MG63 (cell line): ENCODE measurements at regions not wholly inside any gene's neighbourhood (a gene's known extent, or its start where the extent isn't known, plus 50 kb on each side); places are given as distances from the start of the nearest gene placed in this dataset.

Experiments
- DNase-seq: peaks from one replicate; pipeline ENCODE4 v3.0.0-alpha.2; 2020
- H3K27me3 ChIP-seq: fragments of 250-450 bp; sonication (Bioruptor Pico); 2 replicates; pipeline ENCODE4 v1.5.1; 2020; ENCODE audit warnings: mild to moderate bottlenecking, moderate library complexity
- H3K36me3 ChIP-seq: fragments of 250-450 bp; sonication (Bioruptor Pico); 2 replicates; pipeline ENCODE4 v1.5.1; 2020; ENCODE audit warnings: mild to moderate bottlenecking, moderate library complexity
- H3K4me3 ChIP-seq: fragments of 250-450 bp; sonication (Bioruptor Pico); 2 replicates; pipeline ENCODE4 v1.5.1; 2020; ENCODE audit warnings: mild to moderate bottlenecking, moderate library complexity
- H3K9me3 ChIP-seq: fragments of 250-450 bp; sonication (Bioruptor Pico); 2 replicates; pipeline ENCODE4 v1.5.1; 2020; ENCODE audit warnings: mild to moderate bottlenecking, moderate library complexity

- Histone ChIP-seq H3K27me3 (no peaks in the 10 kb centered on the region), H3K36me3 (no peaks in the 10 kb centered on the region), H3K9me3 (no peaks in the 10 kb centered on the region), H3K4me3 (no peak overlapping the region)
- no peak for DNase-seq
Observed at GRCh38 chr1:38533772-38534472, 325.6 kb downstream of the RRAGC start.

GRCh38 chr1:38530957-38531356 is 328.6 kb downstream of the RRAGC start:
- DNase-seq, result no peak
- H3K36me3 ChIP-seq, result no peaks in the 10 kb centered on the region
- H3K4me3 ChIP-seq, result no peak overlapping the region
- H3K9me3 ChIP-seq, result no peaks in the 10 kb centered on the region
- no peaks in the 10 kb centered on the region for H3K27me3 ChIP-seq

DNA sequence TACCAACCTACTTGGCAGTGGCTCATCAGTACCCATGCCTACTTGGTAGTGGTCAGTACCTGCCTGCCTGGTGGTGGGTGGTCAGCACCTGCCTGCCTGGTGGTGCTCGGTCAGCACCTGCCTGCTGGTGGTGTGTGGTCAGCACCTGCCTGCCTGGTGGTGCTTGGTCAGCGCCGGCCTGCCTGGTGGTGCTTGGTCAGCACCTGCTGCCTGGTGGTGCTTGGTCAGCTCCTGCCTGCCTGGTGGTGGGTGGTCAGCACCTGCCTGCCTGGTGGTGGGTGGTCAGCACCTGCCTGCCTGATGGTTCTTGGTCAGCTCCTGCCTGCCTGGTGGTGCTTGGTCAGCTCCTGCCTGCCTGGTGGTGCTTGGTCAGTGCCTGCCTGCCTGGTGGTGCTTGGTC is 329.6 kb downstream of the RRAGC start:
- no peak overlapping the region for H3K4me3 ChIP-seq
- H3K9me3 ChIP-seq, result no peaks in the 10 kb centered on the region
- no peaks in the 10 kb centered on the region for H3K36me3 ChIP-seq
- no peak for DNase-seq
- H3K27me3 ChIP-seq, result no peaks in the 10 kb centered on the region

GRCh38 chr1:38529391-38529790 is 330.2 kb downstream of the RRAGC start:
- no peak for DNase-seq

GRCh38 chr1:38528623-38529022 is 330.9 kb downstream of the RRAGC start:
- Histone ChIP-seq H3K9me3 (no peaks in the 10 kb centered on the region), H3K36me3 (no peaks in the 10 kb centered on the region), H3K4me3 (no peak overlapping the region), H3K27me3 (no peaks in the 10 kb centered on the region)
- DNase-seq, result no peak

More at GRCh38 chr1:38529391-38529790, 330.2 kb downstream of the RRAGC start:
- Histone ChIP-seq H3K27me3 (no peaks in the 10 kb centered on the region), H3K9me3 (no peaks in the 10 kb centered on the region), H3K4me3 (no peak overlapping the region), H3K36me3 (no peaks in the 10 kb centered on the region)

GRCh38 chr1:38527373-38527966 is 332.1 kb downstream of the RRAGC start:
- no peak overlapping the region for H3K4me3 ChIP-seq
- no peaks in the 10 kb centered on the region for H3K9me3 ChIP-seq
- H3K36me3 ChIP-seq, result no peaks in the 10 kb centered on the region
- DNase-seq, result peak; percentile 6
- H3K27me3 ChIP-seq, result no peaks in the 10 kb centered on the region

DNA sequence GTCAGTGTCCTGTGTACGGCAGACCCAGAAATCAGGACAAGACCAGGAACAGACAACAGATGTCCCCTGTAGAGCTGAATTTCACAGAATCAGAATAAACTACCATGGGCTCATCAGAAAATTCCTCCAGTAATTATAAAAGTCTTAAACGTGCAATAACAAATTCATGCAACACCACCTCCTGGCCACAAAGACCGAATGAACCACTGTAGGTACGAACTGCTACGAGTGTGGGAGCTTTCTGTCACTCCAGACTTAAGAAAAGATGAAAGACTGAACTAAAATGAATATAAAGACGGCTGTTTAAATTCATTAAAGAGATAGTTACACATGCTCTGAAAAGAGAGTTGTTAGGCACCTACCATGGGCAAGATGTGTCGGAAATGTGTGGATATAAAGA is 333.5 kb downstream of the RRAGC start:
- Histone ChIP-seq H3K27me3 (no peaks in the 10 kb centered on the region), H3K4me3 (no peak overlapping the region), H3K36me3 (no peaks in the 10 kb centered on the region)

DNA sequence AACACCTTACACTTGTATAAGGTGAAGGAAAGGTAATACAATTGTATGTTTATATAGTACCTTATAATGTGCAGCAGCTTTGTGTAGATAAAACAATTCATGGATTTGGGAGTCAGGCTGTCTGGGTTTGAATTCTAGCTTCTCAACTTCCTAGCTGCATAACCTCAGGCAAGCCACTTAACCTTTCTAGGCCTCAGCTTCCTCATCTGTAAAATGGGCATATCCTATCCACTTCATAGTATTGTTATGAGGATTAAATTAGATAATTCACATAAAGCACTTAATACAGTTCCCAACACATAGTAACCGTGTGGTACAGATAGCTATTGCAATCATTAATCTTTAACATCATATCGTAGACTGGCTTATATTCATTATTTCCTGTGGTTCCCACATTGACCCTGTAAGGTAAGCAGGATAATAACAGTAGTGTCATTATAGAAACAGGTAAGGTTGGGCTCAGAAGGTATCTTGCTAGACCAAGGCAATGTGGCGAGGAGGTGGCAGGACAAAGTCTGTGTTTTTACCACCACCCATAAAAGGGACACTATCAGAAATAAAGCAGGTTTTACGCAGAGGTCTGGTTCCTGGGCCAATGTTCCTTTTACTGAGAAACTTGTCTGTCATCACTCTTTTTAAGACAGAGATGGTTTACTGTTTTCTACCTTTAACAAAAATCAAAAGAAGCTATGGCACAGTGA is 334.1 kb downstream of the RRAGC start:
- Histone ChIP-seq H3K36me3 (no peaks in the 10 kb centered on the region), H3K4me3 (no peak overlapping the region), H3K27me3 (no peaks in the 10 kb centered on the region), H3K9me3 (no peaks in the 10 kb centered on the region)
- no peak for DNase-seq

More for the DNA sequence above, 333.5 kb downstream of the RRAGC start:
- no peak for DNase-seq
- H3K9me3 ChIP-seq, result no peaks in the 10 kb centered on the region

- H3K9me3 ChIP-seq, result no peaks in the 10 kb centered on the region
- H3K4me3 ChIP-seq, result no peak overlapping the region
- DNase-seq, result no peak
- H3K36me3 ChIP-seq, result no peaks in the 10 kb centered on the region
- H3K27me3 ChIP-seq, result no peaks in the 10 kb centered on the region
Observed at GRCh38 chr1:38524025-38524641, 335.4 kb downstream of the RRAGC start.

DNA sequence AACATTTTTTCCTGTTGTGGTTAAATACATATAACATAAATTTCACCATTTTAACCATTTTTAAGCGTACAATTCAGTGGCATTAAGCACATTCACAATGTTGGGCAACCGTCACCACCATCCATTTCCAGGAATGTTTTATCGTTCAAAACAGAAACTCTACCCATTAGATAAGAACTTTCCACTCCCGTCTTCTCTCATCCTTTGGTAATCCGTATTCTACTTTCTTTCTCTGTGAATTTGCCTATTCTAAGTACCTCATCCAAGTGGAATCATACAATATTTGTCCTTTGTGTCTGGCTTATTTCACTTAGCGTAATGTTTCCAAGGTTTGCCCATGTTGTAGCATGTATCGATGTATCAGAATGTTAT is 336.0 kb downstream of the RRAGC start:
- Histone ChIP-seq H3K27me3 (no peaks in the 10 kb centered on the region), H3K4me3 (no peak overlapping the region), H3K36me3 (no peaks in the 10 kb centered on the region), H3K9me3 (no peaks in the 10 kb centered on the region)
- no peak for DNase-seq

- Histone ChIP-seq H3K27me3 (no peaks in the 10 kb centered on the region), H3K36me3 (no peaks in the 10 kb centered on the region), H3K4me3 (no peak overlapping the region), H3K9me3 (no peaks in the 10 kb centered on the region)
- DNase-seq, result no peak
Observed at GRCh38 chr1:38522915-38523567, 336.5 kb downstream of the RRAGC start.

- no peak overlapping the region for H3K4me3 ChIP-seq
- H3K9me3 ChIP-seq, result no peaks in the 10 kb centered on the region
- no peaks in the 10 kb centered on the region for H3K27me3 ChIP-seq
- no peaks in the 10 kb centered on the region for H3K36me3 ChIP-seq
- DNase-seq, result no peak
Observed at GRCh38 chr1:38516560-38516959, 343.0 kb downstream of the RRAGC start.

DNA sequence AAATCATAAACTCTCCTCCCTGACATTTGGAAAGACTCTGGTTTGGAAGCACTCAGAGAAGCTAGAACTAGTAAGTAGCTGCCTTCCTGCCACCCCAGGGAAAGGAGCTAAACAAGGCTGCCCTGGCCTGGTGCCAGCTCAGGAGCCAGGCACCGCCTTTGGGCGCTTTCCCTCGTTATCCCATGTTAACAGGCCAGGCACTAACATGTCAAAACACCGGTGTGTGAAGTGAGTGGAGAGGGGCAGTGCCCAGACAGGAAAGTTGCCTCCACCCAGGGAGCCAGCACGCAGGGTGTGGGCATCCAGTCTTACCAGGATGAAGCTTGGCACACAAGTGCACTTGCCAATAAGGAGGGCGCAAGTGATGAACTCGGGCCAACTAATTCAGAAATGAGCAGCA is 346.8 kb downstream of the RRAGC start:
- H3K36me3 ChIP-seq, result no peaks in the 10 kb centered on the region
- peaks cover 4% of the 10 kb centered on the region; the same call in 1 of the 2 replicates for H3K27me3 ChIP-seq
- no peak overlapping the region for H3K4me3 ChIP-seq
- DNase-seq, result no peak
- no peaks in the 10 kb centered on the region for H3K9me3 ChIP-seq

- Histone ChIP-seq H3K36me3 (no peaks in the 10 kb centered on the region), H3K9me3 (no peaks in the 10 kb centered on the region), H3K27me3 (peaks cover 4% of the 10 kb centered on the region; the same call in 1 of the 2 replicates), H3K4me3 (no peak overlapping the region)
- DNase-seq, result no peak
Observed at GRCh38 chr1:38512024-38512767, 347.4 kb downstream of the RRAGC start.

- Histone ChIP-seq H3K9me3 (no peaks in the 10 kb centered on the region), H3K4me3 (no peak overlapping the region), H3K36me3 (no peaks in the 10 kb centered on the region), H3K27me3 (peaks cover 4% of the 10 kb centered on the region; the same call in 1 of the 2 replicates)
- no peak for DNase-seq
Observed at GRCh38 chr1:38508232-38508631, 351.3 kb downstream of the RRAGC start.

DNA sequence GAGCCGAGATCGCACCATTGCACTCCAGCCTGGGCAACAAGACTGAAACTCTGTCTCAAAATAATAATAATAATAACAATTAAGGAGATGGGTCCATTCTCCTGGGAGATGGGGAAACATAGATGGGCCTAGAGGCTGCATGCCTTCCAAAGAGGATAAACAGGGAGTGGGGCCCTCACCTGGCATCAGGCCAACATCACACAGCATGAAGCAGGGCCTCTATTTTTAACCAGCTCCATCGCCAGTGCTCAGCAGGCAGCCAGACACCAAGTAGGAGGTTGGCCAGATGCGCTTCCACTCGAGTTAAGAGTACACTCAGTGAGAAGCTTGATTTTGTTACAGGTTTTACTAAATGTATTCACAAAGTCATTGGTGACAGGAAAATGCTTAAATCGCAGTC is 352.0 kb downstream of the RRAGC start:
- Histone ChIP-seq H3K4me3 (no peak overlapping the region), H3K9me3 (no peaks in the 10 kb centered on the region), H3K36me3 (no peaks in the 10 kb centered on the region), H3K27me3 (peaks cover 4% of the 10 kb centered on the region; the same call in 1 of the 2 replicates)
- no peak for DNase-seq
